Posterior cingulate gyrus (tissue), 11 donors: ENCODE measurements at regions not wholly inside any gene's neighbourhood (a gene's known extent, or its start where the extent isn't known, plus 50 kb on each side); places are given as distances from the start of the nearest gene placed in this dataset.
"Not testable (repeated sequence)": the region's sequence is repeated elsewhere in the genome, so short reads cannot be mapped to it uniquely, and the experiment has no call there.

Source experiments
- DNase-seq, 10 donors: peaks; one replicate each; pipeline versions ENCODE4 v3.0.0 to v3.0.0-alpha.2; 2020 to 2021; ENCODE audit warnings: mixed read lengths in 3 of 10
- intact Hi-C: fragments of 100-400 bp; cut with DNase I; formaldehyde crosslinking; loops from one replicate; pipeline ENCODE4 v1.15.1; 2023

DNA sequence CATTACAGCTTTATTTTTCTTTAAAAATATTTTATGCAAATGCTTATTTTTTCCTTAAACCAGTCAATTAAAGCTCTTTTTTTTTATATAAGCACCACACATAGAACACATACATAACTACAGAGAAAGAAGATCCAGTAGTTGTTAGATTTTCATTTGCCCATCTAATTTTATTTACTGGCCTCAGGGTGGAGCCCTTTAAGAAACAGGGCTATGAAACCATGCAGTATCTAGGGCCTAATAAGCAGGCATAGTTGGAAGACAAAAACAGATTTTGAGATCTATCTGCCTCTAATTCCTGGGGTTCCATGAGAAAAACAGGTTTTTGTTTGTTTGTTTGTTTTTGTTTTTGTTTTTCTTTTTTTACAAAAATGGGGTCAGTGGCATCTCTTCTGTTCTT lies 120.6 kb downstream of the BCHE start:
- intact Hi-C loops: no loop called here
- no peak for DNase-seq

DNA sequence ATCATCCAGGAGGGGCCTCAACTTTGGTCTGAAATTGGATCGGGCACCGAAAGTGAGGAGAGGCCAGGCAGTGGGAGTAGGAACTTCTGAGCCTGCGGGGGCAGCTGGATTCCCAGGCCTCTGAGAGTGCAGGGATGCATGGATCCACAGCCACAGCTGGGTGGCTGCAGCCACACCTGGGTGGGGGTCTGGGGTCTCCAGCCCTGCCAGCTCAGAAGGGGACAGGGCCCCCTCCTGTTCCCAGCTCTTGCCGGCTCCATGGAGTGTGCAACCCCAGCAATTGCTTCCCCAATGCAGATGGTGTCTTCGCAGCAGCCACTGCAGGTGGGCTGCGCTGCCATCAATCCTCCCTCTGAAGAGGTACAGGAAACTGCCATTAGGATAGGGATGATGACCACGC lies 123.7 kb downstream of the BCHE start:
- DNase-seq: peak in 1 of 10 donors; percentile 78
- intact Hi-C loops: no loop called here

DNA sequence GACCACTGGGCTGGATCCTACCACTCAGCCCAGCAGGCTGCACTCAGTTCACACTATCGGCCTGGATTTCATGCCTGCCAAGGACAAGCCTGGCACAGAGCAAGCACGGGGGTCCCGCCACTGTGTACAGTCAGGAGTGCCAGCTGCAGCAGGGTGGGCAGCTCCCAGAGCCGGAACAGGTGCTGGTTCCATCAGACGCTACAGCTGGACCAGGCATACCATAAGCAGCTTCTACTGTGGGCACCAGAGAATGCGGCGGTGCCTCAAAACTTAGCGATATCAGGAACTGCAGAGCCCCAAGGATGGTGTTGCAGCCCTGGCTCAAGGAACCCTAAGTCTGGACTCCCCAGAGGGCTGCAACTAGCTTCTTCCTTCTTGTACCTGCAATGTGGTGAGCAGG lies 124.8 kb downstream of the BCHE start:
- intact Hi-C loops: no loop called here
- no peak for DNase-seq

DNA sequence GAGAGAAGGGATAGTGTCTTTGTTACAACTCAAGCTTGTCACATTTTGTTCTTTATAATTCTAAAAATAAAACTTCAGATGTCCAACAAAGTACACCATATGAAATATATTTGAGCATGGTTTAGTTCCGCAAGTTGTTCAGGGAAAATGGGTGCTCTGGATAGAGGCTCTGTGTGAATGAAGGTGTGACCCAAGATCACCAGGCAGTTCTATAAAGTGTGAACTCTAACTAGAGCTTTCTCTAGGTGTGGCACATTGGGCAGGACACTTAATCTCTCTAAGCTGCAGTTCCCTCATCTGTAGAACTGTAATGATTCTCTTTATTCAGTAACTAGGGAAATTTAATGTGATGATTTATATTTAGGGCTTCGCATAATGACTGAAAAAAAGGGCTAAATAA lies 139.3 kb downstream of the BCHE start:
- intact Hi-C loops: no loop called here
- DNase-seq: no peak

DNA sequence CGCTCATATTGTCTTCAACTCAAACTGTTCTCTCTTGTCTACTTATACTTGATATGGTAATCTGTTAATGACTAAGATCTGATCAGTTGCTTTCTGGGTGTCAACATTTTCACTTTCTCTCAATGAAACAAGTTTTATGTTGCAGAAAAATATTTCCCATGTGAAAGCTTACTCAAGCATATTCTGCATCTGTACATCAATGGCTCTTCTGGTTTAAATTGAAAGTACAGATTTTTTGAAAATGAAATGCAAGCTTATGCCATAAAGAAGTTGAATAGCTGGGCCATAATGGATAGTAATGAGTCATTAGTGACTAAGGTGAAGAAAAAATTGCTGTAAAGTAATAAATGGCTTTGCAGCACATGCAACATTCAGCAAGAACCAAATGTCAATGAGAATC lies 140.7 kb downstream of the BCHE start:
- no peak for DNase-seq
- intact Hi-C loops: no loop called here

DNA sequence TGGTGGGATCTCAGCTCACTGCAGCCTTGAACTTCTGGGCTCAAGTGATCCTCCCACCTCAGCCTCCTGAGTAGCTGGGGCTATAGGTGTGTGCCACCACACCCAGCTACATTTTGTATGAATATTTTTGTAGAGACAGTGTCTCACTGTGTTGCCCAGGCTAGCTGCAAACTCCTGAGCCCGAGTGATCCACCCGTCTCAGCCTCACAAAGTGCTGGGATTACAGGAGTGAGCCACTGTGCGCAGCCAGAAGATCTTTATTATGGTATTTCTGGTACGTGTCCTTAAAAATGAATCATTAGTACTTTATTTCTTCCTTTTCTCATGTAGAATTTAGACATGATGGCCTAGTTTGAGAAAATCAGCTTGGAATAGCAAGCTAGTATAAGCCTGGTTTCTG lies 153.3 kb downstream of the BCHE start:
- intact Hi-C loops: no loop called here
- DNase-seq: no peak

DNA sequence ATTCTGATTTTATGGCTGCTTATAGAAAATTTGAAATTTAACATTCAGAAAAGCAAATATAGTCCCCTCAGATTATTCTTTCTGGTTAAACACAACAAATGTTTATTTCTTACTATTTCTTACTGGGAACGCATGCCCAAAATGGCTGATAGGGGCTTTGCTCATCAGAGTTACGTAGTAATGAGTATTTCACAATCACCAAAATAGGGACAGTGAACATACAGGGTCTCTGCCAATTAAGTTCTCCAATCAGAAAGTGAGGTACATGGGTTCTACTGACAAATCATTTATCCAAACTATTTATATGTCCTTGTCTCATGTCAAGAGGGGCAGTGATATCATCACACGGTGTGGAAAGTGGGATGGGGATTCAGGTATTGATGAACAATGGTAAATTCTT lies 154.5 kb downstream of the BCHE start:
- no peak for DNase-seq
- intact Hi-C loops: no loop called here

DNA sequence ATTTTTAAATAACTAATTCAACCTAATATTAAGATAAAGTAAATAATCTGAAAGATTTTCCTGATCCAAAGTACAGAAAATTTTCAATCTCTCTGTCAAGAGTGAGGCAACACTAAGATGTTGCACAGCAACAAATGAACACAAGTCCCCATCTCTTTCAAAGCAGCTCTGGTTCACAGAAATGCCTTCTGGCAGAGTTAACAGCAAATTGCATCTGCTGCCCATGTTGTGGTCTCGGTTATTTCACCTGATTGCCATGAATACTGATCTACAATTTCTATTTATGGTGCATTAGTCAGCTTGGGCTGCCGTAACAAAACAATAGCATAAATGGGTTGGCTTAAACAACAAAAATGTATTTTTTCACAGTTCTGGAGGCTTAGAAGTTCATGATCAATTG lies 167.3 kb downstream of the BCHE start:
- intact Hi-C loops: no loop called here
- no peak for DNase-seq

DNA sequence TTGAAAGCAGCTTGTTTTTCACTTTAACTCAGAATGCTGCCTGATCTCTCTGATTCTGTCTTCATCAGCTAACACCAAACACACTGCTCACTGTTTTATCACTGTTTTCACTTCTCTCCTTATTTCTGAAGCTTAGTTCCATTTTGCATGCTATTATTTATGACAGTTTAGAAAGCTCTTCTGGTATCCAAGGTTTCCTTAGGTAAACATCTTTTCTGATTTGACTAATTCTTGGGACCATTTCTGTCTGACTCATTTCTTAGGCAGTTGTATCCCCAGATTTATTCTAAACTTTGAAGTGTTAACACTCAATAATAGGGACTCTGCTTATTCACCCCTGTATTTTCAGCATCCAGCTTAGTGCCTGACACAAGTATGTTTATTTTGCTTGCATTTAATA lies 167.7 kb downstream of the BCHE start:
- intact Hi-C loops: no loop called here
- DNase-seq: no peak

DNA sequence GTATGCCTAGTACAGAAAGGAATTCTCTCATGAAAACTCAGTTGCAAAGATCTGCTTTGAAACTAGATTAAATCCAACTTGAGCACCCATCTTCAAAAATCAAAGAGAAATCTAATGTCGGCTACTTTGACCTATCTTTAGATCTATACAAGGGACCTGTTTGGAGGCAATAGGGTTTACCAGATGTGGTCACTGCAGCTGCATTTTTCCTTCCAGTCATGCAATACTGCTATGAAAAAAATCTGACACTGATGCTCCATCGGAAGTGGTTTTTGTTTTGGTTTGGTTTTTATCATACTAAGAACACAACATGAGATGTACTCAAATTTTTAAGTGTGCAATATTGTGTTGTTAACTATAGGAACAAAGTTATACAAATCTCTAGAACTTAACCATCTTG lies 169.5 kb downstream of the BCHE start:
- intact Hi-C loops: no loop called here
- no peak for DNase-seq

DNA sequence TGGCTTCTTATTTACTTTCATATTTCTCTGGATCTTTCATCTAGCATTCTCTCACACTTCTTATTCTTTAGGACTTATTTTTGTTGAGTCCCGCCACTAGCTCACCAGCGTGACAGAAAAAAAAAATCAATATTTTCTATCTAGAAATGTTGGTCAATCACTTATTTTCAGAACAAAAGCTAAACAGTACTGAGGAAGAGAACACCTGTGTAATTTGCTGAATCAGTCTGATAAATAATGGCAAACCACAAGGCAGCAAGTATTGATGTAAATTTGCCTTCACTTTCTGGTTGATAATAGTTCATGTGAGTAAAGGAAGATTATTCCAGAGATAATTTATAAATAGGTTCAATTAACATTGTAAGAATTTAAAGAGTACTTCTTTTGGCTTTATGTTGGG lies 179.2 kb downstream of the BCHE start:
- no peak for DNase-seq
- intact Hi-C loops: no loop called here

DNA sequence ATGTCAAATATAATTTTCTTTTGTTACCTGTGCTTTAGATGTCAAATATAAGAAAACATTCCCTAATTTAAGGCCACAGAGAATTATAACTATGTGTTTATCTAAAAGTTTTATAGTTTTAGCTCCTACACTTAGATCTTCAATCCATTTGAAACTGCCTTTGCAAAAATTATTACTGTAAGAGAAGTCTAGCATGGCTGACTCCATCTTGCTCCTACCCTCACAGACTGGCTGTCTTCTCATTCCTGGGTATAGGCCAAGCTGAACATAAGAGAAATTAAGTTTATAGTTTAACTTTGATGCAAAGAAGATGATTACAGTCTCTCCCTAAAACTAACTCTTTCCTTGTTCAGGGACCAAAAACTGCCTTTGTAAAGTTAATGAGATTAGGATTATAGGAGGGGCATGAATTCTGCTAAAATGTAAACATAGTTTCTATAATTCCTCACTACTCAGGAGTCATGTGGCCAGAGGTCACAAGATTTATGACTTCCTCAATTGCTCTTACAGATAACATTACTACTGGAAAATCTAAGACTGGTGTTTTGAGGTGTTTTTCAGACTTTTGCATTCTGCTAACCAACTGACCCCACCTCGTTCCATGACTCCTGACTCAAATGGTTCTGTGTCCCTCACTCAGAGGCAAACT lies 184.0 kb downstream of the BCHE start:
- DNase-seq: no peak
- intact Hi-C loops: no loop called here

DNA sequence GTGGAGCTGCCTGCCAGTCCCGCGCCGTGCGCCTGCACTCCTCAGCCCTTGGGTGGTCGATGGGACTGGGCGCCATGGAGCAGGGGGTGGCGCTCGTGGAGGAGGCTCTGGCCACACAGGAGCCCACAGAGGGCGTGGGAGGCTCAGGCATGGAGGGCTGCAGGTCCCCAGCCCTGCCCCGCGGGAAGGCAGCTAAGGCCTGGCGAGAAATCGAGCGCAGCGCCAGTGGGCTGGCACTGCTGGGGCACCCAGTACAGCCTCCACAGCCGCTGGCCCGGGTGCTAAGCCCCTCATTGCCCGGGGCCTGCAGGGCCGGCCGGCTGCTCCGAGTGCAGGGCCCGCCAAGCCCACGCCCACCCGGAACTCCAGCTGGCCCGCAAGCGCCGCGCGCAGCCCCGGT lies 187.9 kb downstream of the BCHE start:
- intact Hi-C loops: not testable (repeated sequence)
- DNase-seq: peak in 1 of 10 donors; percentile 76

DNA sequence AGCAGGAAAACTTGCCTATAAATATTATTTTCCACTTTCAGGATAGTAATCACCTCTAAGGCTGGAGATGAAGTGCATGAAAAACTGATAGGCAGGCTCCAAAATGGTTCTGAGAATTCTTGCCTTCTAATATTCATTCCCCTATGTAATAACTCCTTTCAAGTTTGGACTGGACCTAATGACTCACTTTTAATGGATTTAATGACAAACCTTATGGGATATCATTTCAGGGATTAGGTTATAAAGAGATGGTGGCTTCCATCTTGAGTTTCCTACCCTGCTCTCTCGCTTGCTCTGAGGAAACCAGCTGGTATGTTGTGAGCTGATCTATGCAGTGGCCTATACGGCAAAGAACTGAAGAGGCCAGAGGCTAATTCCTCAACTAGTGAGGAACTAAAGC lies 192.0 kb downstream of the BCHE start:
- intact Hi-C loops: no loop called here
- no peak for DNase-seq

DNA sequence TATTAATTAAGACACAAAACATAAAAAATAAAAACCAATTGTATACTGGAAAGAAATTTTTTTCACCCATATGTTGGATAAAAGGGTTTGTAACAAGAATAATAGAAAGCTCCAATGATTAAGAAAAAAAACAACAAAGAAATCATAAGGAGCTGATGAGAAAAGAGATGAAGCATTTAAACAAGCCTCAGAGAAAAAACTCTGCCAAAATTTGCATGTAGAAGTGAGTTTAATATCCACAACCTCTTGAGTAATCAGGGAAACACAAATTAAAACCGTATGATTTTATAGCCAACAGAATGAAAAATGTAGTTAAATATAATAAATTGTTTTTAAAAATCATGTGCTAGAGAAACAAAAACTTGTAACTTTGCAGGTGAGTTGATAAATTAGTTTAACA lies 192.9 kb downstream of the BCHE start:
- intact Hi-C loops: no loop called here
- no peak for DNase-seq

DNA sequence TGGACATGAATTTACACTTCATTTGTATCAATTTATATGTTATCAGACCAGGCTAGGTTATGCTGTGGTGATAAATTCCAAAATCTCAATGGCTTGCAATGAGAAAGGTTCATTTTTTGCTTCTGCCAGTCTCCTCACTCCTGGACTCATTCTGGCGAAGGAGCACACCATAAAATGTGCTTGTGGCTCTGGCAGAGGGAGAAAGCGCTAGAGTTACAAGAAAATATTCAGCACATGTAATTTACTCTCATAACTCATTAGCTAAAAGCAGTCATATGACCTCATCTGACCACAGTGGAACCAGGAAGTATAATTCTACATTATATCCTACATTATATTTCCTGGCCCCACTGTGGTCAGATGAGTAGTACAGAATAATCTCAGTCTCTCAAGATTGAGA lies 193.8 kb downstream of the BCHE start:
- intact Hi-C loops: no loop called here
- DNase-seq: no peak

DNA sequence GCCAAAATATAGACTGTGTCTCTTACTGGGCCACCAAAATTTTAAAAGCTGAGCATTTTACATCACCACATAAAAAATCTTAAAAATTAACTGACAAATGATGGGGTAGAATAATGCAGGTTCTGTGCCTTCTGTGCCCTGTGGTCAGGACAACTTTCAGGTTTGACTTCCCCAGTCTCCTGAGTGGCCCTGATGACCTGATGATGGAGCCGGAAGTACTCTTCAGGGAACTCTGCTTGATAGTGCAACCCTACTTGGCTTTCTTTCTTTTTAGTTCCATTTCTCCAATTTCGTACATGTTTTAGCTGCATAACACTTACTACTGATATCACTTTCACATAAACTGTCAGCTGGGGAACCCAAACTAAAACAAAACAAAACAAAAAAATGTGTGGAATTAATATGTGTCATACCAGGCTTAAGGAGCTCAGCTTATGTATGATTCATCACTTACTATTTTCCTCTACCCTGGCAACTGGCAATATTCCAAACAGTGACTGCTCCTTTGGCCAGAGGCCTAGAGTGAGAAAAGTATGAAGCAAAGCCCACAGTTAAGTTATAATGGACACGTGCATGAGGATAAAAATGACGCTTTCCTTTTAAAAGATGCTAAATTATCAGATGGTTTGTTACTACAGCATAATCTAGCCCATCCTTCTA lies 194.3 kb downstream of the BCHE start:
- peak in 1 of 10 donors; percentile 9 for DNase-seq

DNA sequence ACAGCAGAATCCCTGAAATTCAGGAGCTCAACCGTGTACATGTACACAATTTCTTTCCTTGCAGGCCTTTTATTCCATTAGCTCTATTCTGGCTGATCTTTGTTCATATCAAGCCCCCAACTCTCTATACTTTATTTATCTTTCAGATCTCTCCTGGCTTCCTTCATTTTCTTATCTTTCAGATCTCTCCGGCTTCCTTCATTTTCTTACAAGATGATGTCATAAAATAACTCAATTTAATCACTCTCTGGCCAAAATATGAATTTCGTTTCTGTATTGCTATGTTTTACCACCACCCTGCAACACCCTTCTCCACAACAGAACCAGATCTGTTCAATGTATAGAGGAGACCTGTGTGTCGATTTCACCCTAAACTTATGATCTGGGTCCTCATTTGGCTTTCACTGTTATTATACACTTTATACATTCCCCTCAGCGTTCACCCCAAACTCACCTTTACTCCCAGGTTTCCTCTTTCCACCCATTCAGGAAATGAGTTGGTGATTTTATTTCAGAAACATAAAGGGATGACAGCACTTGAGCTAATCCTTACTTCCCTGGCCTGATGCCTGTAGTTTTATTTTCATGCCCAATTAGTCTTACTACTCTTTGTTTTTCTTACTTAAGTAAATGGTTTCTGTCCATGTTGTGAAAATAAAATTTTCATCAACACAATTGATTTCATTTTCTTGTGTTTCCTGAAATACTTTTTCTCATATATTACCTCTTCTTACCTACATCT lies 195.5 kb downstream of the BCHE start:
- intact Hi-C loops: no loop called here
- no peak for DNase-seq

More for the DNA sequence above, 194.3 kb downstream of the BCHE start:
- intact Hi-C loops: no loop called here

DNA sequence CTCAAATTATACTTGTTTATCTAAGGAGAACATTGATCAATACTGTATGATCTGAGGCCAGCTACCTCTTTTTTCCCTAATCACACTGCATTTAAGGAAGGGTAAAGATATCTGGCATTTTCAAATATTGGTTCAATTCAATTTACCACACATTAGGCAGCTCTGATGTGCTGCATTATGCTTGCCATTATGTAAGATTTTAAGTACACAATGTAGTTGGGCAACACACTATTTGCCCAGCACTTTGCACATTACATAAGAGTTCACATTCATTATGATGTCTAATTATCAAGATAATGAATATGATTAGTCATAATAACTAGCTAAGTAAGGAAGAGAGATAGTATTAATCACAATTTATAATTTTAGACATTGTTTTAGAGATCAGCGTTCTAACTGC lies 196.3 kb downstream of the BCHE start:
- DNase-seq: no peak
- intact Hi-C loops: no loop called here

DNA sequence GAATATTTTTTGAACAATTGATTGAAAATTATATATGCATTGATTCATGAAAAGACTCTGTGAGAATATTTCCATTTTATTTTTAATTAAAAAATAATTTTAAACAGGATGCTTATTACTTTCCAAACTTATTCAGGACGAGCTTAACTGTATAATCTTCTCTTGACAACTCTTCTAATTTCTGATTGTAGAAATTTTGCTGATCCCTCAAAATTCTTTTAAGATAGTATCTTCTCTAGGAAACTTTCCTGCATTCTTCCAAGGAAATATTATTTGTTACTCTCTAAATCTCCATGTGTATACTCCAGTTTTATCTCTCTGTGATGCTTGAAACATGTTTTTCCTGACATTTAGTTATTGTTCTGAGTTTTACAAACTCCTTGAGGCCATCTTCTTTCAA lies 197.2 kb downstream of the BCHE start:
- intact Hi-C loops: no loop called here
- no peak for DNase-seq

DNA sequence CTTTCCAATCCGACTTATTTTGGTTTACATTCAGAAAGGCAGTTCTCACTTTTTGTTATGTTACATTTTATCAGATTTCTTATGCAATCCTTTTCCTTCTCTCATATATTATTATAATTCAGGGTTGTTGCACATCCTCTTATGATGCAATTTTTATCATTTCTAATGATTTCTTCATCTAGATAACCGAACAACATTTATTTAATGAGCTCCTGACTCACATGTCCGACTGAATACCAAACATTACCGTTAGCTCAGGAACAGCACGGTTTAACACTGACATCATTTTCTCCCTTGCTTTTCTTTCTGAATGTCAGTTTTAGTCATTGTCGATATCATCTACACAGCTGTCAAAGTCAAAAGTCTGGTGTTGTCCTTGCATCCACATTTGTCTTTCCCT lies 199.2 kb downstream of the BCHE start:
- no peak for DNase-seq

DNA sequence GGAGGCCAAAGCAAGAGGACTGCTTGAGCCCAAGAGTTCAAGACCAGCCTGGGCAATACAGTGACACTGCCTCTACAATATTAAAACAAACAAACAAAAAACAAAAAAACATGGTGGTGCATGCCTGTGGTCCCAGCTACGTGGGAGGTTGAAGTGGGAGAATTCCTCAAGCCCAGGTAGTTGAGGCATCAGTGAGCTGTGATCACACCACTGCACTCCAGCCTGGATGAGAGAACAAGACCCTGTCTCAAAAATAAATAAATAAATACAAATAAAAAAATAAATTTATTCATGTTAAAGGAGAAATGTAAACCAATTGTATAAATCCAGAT lies 200.6 kb downstream of the BCHE start:
- intact Hi-C loops: no loop called here
- no peak for DNase-seq

More for the DNA sequence above, 199.2 kb downstream of the BCHE start:
- intact Hi-C loops: no loop called here
